WTC11 (cell line): ENCODE measurements at regions not wholly inside any gene's neighbourhood (a gene's known extent, or its start where the extent isn't known, plus 50 kb on each side); places are given as distances from the start of the nearest gene placed in this dataset.
A peak's percentile ranks its signal among the peaks of the same experiment; 100 is the strongest.

Experiments
- ATAC-seq: fragments of 200-7000 bp; cut with Tn5 transposase; 2 replicates; pipeline ENCODE4 v1.10.0; 2021; ENCODE audit warnings: mild to moderate bottlenecking, moderate library complexity
- CTCF ChIA-PET: fragments of 300-600 bp; sonication (Branson Sonifier 250); formaldehyde crosslinking; loops from one replicate; lab custom pipeline; 2021; ENCODE audit warnings: antibody characterized with exemption; lab: Charles Lee
- POLR2A ChIA-PET: fragments of 350-600 bp; sonication (Branson Sonifier 250); formaldehyde crosslinking; loops from one replicate; lab custom pipeline; 2021; ENCODE audit warnings: antibody characterized with exemption; lab: Charles Lee
- DNase-seq: peaks from one replicate; pipeline ENCODE4 v3.0.0; 2021; ENCODE audit warnings: low spot score
- H3K27ac Mint-ChIP-seq: 2 replicates; pipeline ENCODE4 v1.8.0; 2021; ENCODE audit warnings: mixed read lengths
- H3K27me3 Mint-ChIP-seq: 2 replicates; pipeline ENCODE4 v1.8.0; 2021; ENCODE audit warnings: low read depth, mild to moderate bottlenecking, moderate library complexity, mixed read lengths
- H3K36me3 Mint-ChIP-seq: 2 replicates; pipeline ENCODE4 v1.8.0; 2021; ENCODE audit warnings: mixed read lengths
- H3K4me1 Mint-ChIP-seq: 2 replicates; pipeline ENCODE4 v1.8.0; 2022; ENCODE audit warnings: mixed read lengths
- H3K4me3 Mint-ChIP-seq: 2 replicates; pipeline ENCODE4 v1.8.0; 2021; ENCODE audit warnings: mild to moderate bottlenecking, moderate library complexity, mixed read lengths
- H3K9me3 Mint-ChIP-seq: 2 replicates; pipeline ENCODE4 v1.8.0; 2021; ENCODE audit warnings: mixed read lengths
- ATF1 ChIP-seq: sonication (generic); formaldehyde crosslinking; IDR thresholded peaks from 2 replicates; pipeline ENCODE4 v1.8.1; 2023; ENCODE audit warnings: mild to moderate bottlenecking, moderate library complexity, missing genetic modification reagents
- ATF2 ChIP-seq: sonication (generic); formaldehyde crosslinking; IDR thresholded peaks from 2 replicates; pipeline ENCODE4 v1.8.1; 2022; ENCODE audit warnings: low read depth, missing genetic modification reagents, borderline replicate concordance
- EMX1 ChIP-seq: fragments of 250-450 bp; sonication (Bioruptor Pico); IDR thresholded peaks from 2 replicates; pipeline ENCODE4 v1.8.0; 2021; ENCODE audit warnings: mild to moderate bottlenecking
- GRHL2 ChIP-seq: fragments of 250-450 bp; sonication (Bioruptor Pico); IDR thresholded peaks from 2 replicates; pipeline ENCODE4 v1.8.0; 2022; ENCODE audit warnings: mild to moderate bottlenecking, moderate library complexity; ENCODE audit not compliant: insufficient replicate concordance, severe bottlenecking
- HMGA2 ChIP-seq: fragments of 250-450 bp; sonication (Bioruptor Pico); IDR thresholded peaks from 2 replicates; pipeline ENCODE4 v1.4.0; 2021; ENCODE audit warnings: mild to moderate bottlenecking, moderate library complexity
- NR1H2 ChIP-seq: sonication (generic); formaldehyde crosslinking; IDR thresholded peaks from 2 replicates; pipeline ENCODE4 v1.9.0; 2021; ENCODE audit warnings: mild to moderate bottlenecking, moderate library complexity, missing genetic modification reagents
- NR2C2 ChIP-seq: sonication (generic); formaldehyde crosslinking; IDR thresholded peaks from 2 replicates; pipeline ENCODE4 v1.8.0; 2022; ENCODE audit warnings: mild to moderate bottlenecking, missing genetic modification reagents
- NR3C1 ChIP-seq: sonication (generic); formaldehyde crosslinking; conservative IDR thresholded peaks from 2 replicates; pipeline ENCODE4 v1.8.1; 2023; ENCODE audit warnings: low read depth, mild to moderate bottlenecking, missing genetic modification reagents
- OVOL2 ChIP-seq: fragments of 250-450 bp; sonication (Bioruptor Pico); IDR thresholded peaks from 2 replicates; pipeline ENCODE4 v1.9.0; 2021; ENCODE audit warnings: mild to moderate bottlenecking, borderline replicate concordance
- SMAD3 ChIP-seq: sonication (generic); formaldehyde crosslinking; IDR thresholded peaks from 2 replicates; pipeline ENCODE4 v1.8.0; 2022; ENCODE audit warnings: missing genetic modification reagents, mild to moderate bottlenecking, borderline replicate concordance
- USF2 ChIP-seq: sonication (generic); formaldehyde crosslinking; IDR thresholded peaks from 2 replicates; pipeline ENCODE4 v1.8.1; 2023; ENCODE audit warnings: mild to moderate bottlenecking, missing genetic modification reagents, moderate library complexity
- ZBTB21 ChIP-seq: sonication (generic); formaldehyde crosslinking; IDR thresholded peaks from 2 replicates; pipeline ENCODE4 v1.8.1; 2023; ENCODE audit warnings: mild to moderate bottlenecking, missing genetic modification reagents, borderline replicate concordance
- ZNF219 ChIP-seq: sonication (generic); formaldehyde crosslinking; IDR thresholded peaks from 2 replicates; pipeline ENCODE4 v1.8.0; 2023; ENCODE audit warnings: missing genetic modification reagents, mild to moderate bottlenecking, borderline replicate concordance
- ZNF416 ChIP-seq: fragments of 250-450 bp; sonication (Bioruptor Pico); IDR thresholded peaks from 2 replicates; pipeline ENCODE4 v1.9.0; 2021; ENCODE audit warnings: mild to moderate bottlenecking, inconsistent platforms
- ZNF512 ChIP-seq: sonication (generic); formaldehyde crosslinking; IDR thresholded peaks from 2 replicates; pipeline ENCODE4 v1.8.1; 2022; ENCODE audit warnings: missing genetic modification reagents, borderline replicate concordance
- TF ChIP-seq, protein P1 (sequence below): sonication (generic); formaldehyde crosslinking; IDR thresholded peaks from 2 replicates; pipeline ENCODE4 v1.8.0; 2022; ENCODE audit warnings: mild to moderate bottlenecking, missing genetic modification reagents
- TF ChIP-seq, protein P2 (sequence below): fragments of 250-450 bp; sonication (Bioruptor Pico); IDR thresholded peaks from 2 replicates; pipeline ENCODE4 v1.9.0; 2021; ENCODE audit warnings: moderate library complexity, mild to moderate bottlenecking, inconsistent platforms, borderline replicate concordance
- TF ChIP-seq, protein P3 (sequence below): sonication (generic); formaldehyde crosslinking; IDR thresholded peaks from 2 replicates; pipeline ENCODE4 v1.8.0; 2022; ENCODE audit warnings: mild to moderate bottlenecking, missing genetic modification reagents
- TF ChIP-seq, protein P4 (sequence below): sonication (generic); formaldehyde crosslinking; IDR thresholded peaks from 2 replicates; pipeline ENCODE4 v1.8.0; 2022; ENCODE audit warnings: mild to moderate bottlenecking, missing genetic modification reagents
- TF ChIP-seq, protein P5 (sequence below): sonication (generic); formaldehyde crosslinking; IDR thresholded peaks from 2 replicates; pipeline ENCODE4 v1.8.1; 2023; ENCODE audit warnings: mild to moderate bottlenecking, missing genetic modification reagents, borderline replicate concordance

DNA sequence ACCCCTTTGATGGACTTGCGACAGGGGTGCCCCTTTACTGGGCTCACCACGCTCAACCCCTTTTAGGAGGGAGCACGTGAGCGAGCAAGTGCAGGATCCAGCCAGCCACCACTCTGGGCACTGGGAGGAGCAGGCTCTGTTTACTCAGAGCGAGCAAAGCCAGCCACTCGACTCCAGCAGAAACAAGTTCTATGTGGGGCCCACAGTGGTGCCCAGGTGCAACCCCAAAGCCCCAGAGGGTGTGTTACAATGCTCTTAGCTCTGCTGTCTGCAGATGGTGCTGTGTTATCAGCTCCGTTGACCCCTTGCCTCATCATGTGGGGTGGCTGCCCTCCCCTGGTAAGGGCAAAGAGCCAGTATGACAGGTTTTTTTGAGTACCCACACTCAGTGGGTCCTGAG, 120.3 kb upstream of the SUCLG2 start:
- ChIA-PET POLR2A (no interaction called here), CTCF (no interaction called here)
- ATAC-seq: peak; percentile 68
- no peaks in the 10 kb centered on the region; the same call in 1 of the 2 replicates for H3K27me3 Mint-ChIP-seq
- no peak overlapping the region for H3K4me3 Mint-ChIP-seq
- H3K9me3 Mint-ChIP-seq: peaks cover 26% of the 10 kb centered on the region
- TF ChIP-seq SMAD3 (no peak), GRHL2 (CRISPR knock-in tag) (no peak), OVOL2 (no peak), USF2 (CRISPR knock-in tag) (no peak), EMX1 (no peak), ATF1 (CRISPR knock-in tag) (no peak), ZBTB21 (CRISPR knock-in tag) (no peak), NR2C2 (CRISPR knock-in tag) (no peak), NR3C1 (CRISPR knock-in tag) (no peak), HMGA2 (CRISPR knock-in tag) (no peak), ZNF512 (CRISPR knock-in tag) (no peak), ATF2 (CRISPR knock-in tag) (no peak), ZNF416 (CRISPR knock-in tag) (no peak), ZNF219 (CRISPR knock-in tag) (no peak), NR1H2 (no peak)
- TF ChIP-seq, protein P1, sequence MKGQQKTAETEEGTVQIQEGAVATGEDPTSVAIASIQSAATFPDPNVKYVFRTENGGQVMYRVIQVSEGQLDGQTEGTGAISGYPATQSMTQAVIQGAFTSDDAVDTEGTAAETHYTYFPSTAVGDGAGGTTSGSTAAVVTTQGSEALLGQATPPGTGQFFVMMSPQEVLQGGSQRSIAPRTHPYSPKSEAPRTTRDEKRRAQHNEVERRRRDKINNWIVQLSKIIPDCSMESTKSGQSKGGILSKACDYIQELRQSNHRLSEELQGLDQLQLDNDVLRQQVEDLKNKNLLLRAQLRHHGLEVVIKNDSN: no peak
- TF ChIP-seq, protein P2, sequence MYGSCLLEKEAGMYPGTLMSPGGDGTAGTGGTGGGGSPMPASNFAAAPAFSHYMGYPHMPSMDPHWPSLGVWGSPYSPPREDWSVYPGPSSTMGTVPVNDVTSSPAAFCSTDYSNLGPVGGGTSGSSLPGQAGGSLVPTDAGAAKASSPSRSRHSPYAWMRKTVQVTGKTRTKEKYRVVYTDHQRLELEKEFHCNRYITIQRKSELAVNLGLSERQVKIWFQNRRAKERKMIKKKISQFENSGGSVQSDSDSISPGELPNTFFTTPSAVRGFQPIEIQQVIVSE (CRISPR knock-in tag): no peak
- TF ChIP-seq, protein P3, sequence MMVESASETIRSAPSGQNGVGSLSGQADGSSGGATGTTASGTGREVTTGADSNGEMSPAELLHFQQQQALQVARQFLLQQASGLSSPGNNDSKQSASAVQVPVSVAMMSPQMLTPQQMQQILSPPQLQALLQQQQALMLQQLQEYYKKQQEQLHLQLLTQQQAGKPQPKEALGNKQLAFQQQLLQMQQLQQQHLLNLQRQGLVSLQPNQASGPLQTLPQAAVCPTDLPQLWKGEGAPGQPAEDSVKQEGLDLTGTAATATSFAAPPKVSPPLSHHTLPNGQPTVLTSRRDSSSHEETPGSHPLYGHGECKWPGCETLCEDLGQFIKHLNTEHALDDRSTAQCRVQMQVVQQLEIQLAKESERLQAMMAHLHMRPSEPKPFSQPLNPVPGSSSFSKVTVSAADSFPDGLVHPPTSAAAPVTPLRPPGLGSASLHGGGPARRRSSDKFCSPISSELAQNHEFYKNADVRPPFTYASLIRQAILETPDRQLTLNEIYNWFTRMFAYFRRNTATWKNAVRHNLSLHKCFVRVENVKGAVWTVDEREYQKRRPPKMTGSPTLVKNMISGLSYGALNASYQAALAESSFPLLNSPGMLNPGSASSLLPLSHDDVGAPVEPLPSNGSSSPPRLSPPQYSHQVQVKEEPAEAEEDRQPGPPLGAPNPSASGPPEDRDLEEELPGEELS (CRISPR knock-in tag): no peak
- TF ChIP-seq, protein P4, sequence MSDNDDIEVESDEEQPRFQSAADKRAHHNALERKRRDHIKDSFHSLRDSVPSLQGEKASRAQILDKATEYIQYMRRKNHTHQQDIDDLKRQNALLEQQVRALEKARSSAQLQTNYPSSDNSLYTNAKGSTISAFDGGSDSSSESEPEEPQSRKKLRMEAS (CRISPR knock-in tag): no peak
- TF ChIP-seq, protein P5, sequence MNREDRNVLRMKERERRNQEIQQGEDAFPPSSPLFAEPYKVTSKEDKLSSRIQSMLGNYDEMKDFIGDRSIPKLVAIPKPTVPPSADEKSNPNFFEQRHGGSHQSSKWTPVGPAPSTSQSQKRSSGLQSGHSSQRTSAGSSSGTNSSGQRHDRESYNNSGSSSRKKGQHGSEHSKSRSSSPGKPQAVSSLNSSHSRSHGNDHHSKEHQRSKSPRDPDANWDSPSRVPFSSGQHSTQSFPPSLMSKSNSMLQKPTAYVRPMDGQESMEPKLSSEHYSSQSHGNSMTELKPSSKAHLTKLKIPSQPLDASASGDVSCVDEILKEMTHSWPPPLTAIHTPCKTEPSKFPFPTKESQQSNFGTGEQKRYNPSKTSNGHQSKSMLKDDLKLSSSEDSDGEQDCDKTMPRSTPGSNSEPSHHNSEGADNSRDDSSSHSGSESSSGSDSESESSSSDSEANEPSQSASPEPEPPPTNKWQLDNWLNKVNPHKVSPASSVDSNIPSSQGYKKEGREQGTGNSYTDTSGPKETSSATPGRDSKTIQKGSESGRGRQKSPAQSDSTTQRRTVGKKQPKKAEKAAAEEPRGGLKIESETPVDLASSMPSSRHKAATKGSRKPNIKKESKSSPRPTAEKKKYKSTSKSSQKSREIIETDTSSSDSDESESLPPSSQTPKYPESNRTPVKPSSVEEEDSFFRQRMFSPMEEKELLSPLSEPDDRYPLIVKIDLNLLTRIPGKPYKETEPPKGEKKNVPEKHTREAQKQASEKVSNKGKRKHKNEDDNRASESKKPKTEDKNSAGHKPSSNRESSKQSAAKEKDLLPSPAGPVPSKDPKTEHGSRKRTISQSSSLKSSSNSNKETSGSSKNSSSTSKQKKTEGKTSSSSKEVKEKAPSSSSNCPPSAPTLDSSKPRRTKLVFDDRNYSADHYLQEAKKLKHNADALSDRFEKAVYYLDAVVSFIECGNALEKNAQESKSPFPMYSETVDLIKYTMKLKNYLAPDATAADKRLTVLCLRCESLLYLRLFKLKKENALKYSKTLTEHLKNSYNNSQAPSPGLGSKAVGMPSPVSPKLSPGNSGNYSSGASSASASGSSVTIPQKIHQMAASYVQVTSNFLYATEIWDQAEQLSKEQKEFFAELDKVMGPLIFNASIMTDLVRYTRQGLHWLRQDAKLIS (CRISPR knock-in tag): no peak
- TF ChIP-seq, all 79 proteins: peak for 0
- Mint-ChIP-seq H3K27ac (no peak overlapping the region), H3K36me3 (peaks cover 20% of the 10 kb centered on the region), H3K4me1 (peaks cover 18% of the 10 kb centered on the region)
- DNase-seq: no peak
